Neural progenitor cell (in vitro differentiated cells): ENCODE measurements at regions not wholly inside any gene's neighbourhood (a gene's known extent, or its start where the extent isn't known, plus 50 kb on each side); places are given as distances from the start of the nearest gene placed in this dataset.

Source experiments
- CTCF ChIP-seq: fragments of 200-600 bp; sonication (generic); IDR thresholded peaks from 2 replicates; pipeline ENCODE4 v1.5.1; 2017; ENCODE audit warnings: antibody characterized with exemption, mild to moderate bottlenecking
- EZH2 ChIP-seq: fragments of 200-600 bp; sonication (generic); IDR thresholded peaks from 2 replicates; pipeline ENCODE4 v1.6.1; 2017; ENCODE audit warnings: antibody characterized with exemption, mild to moderate bottlenecking, moderate library complexity
- EZH2phosphoT487 ChIP-seq: fragments of 200-600 bp; sonication (generic); IDR thresholded peaks from 2 replicates; pipeline ENCODE4 v1.6.1; 2017; ENCODE audit warnings: antibody characterized with exemption

GRCh38 chr5:164672205-164672604, 1166.8 kb downstream of the MAT2B start:
- TF ChIP-seq CTCF (no peak), EZH2phosphoT487 (no peak), EZH2 (no peak)
